Chondrocyte (in vitro differentiated cells): ENCODE measurements at regions not wholly inside any gene's neighbourhood (a gene's known extent, or its start where the extent isn't known, plus 50 kb on each side); places are given as distances from the start of the nearest gene placed in this dataset.

Experiments
- DNase-seq: peaks from one replicate; pipeline ENCODE4 v3.0.0; 2021; ENCODE audit warnings: mixed read lengths, low spot score
- H3K27ac Mint-ChIP-seq: one replicate; pipeline ENCODE4 v1.8.0; 2021; ENCODE audit warnings: mild to moderate bottlenecking, moderate library complexity, mixed read lengths; ENCODE audit not compliant: unreplicated experiment
- H3K27me3 Mint-ChIP-seq: 2 replicates; pipeline ENCODE4 v1.8.0; 2021; ENCODE audit warnings: low read depth, mixed read lengths
- H3K36me3 Mint-ChIP-seq: 2 replicates; pipeline ENCODE4 v1.8.0; 2021; ENCODE audit warnings: low read depth, mixed read lengths
- H3K4me1 Mint-ChIP-seq: 2 replicates; pipeline ENCODE4 v1.8.0; 2021; ENCODE audit warnings: low read depth, mild to moderate bottlenecking, mixed read lengths
- H3K4me3 Mint-ChIP-seq: one replicate; pipeline ENCODE4 v1.8.0; 2021; ENCODE audit warnings: mild to moderate bottlenecking, moderate library complexity, mixed read lengths; ENCODE audit not compliant: unreplicated experiment
- H3K9me3 Mint-ChIP-seq: 2 replicates; pipeline ENCODE4 v1.8.0; 2021; ENCODE audit warnings: low read depth, mixed read lengths
- TF ChIP-seq, protein P1 (sequence below): fragments of 200-600 bp; sonication (generic); IDR thresholded peaks from 2 replicates; pipeline ENCODE4 v1.5.0; 2021; ENCODE audit warnings: antibody characterized with exemption, mild to moderate bottlenecking, moderate library complexity

DNA sequence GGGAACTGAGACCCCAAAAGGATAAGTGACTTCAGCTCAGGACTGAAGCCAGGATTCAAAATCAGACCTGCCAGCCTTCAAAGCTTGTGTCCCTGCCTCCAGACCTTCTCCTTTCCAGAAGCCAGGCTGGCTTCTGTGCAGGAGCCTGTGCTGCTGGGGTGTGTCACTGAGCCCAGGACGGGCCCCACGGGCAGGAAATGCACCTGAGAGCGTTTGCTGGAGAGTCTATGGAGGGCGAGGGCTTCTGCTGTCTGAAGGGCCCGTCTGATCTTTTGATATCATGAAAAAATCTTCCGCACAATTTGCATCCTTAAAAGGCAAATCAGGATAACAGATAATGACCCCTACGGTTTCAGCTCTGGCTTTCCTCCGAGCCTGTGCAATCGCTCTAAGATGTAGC lies 125.4 kb downstream of the FAM43A start:
- Mint-ChIP-seq H3K36me3 (no peaks in the 10 kb centered on the region), H3K27me3 (peaks cover 8% of the 10 kb centered on the region), H3K4me3 (no peak overlapping the region), H3K9me3 (no peaks in the 10 kb centered on the region), H3K4me1 (no peaks in the 10 kb centered on the region), H3K27ac (no peak overlapping the region)
- TF ChIP-seq, protein P1, sequence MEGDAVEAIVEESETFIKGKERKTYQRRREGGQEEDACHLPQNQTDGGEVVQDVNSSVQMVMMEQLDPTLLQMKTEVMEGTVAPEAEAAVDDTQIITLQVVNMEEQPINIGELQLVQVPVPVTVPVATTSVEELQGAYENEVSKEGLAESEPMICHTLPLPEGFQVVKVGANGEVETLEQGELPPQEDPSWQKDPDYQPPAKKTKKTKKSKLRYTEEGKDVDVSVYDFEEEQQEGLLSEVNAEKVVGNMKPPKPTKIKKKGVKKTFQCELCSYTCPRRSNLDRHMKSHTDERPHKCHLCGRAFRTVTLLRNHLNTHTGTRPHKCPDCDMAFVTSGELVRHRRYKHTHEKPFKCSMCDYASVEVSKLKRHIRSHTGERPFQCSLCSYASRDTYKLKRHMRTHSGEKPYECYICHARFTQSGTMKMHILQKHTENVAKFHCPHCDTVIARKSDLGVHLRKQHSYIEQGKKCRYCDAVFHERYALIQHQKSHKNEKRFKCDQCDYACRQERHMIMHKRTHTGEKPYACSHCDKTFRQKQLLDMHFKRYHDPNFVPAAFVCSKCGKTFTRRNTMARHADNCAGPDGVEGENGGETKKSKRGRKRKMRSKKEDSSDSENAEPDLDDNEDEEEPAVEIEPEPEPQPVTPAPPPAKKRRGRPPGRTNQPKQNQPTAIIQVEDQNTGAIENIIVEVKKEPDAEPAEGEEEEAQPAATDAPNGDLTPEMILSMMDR = no peak
- DNase-seq = no peak

DNA sequence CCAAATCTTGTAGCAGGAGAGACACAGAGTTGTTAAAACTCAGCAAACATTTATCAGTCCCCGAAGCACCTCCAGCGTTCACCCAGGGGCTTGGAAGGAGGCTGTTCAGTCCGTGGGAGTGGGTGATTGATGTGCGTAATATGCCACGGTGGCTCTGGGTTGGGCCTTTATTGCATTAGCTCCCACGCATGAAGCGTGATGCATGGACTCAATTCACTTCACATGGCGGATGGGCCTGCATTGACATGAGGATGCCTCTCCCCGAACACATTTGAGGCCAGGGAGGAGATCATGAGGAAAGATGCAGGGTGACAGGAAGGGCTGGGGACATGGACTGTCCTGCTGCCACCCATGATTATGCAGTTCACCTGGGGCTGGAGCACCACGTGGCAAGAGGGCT lies 126.5 kb downstream of the FAM43A start:
- DNase-seq = no peak
- TF ChIP-seq, protein P1 = no peak
- H3K4me3 Mint-ChIP-seq = no peak overlapping the region
- no peaks in the 10 kb centered on the region for H3K36me3 Mint-ChIP-seq
- peaks cover 8% of the 10 kb centered on the region for H3K27me3 Mint-ChIP-seq
- H3K27ac Mint-ChIP-seq = peak overlapping the region; percentile 10
- no peaks in the 10 kb centered on the region for H3K4me1 Mint-ChIP-seq
- H3K9me3 Mint-ChIP-seq = no peaks in the 10 kb centered on the region

DNA sequence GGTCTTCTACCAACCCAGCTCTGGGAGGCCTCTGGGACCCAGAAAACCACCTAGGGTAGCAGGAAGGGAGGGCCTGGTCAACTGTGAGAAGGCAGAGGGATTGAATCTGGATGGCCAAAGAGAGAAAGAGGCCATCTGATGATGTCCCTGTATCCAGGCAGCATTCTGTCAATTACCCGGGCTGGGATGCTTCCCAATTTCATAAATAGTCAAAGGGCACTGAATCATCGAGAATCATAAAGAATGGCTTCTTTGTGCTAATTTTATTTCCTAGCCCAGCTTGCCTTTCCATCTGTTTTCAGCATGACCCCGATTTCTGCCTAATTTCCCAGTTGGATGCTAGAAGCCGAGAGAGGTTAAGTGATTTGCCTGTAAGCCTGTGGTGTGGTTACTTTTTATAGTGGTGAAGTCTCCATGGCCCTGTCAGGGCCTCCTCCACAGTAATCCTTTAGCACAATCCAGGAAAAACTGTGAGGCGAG lies 129.2 kb downstream of the FAM43A start:
- Mint-ChIP-seq H3K36me3 (no peaks in the 10 kb centered on the region), H3K27me3 (peaks cover 14% of the 10 kb centered on the region), H3K9me3 (no peaks in the 10 kb centered on the region), H3K27ac (no peak overlapping the region), H3K4me1 (no peaks in the 10 kb centered on the region), H3K4me3 (no peak overlapping the region)
- TF ChIP-seq, protein P1 = no peak
- no peak for DNase-seq

DNA sequence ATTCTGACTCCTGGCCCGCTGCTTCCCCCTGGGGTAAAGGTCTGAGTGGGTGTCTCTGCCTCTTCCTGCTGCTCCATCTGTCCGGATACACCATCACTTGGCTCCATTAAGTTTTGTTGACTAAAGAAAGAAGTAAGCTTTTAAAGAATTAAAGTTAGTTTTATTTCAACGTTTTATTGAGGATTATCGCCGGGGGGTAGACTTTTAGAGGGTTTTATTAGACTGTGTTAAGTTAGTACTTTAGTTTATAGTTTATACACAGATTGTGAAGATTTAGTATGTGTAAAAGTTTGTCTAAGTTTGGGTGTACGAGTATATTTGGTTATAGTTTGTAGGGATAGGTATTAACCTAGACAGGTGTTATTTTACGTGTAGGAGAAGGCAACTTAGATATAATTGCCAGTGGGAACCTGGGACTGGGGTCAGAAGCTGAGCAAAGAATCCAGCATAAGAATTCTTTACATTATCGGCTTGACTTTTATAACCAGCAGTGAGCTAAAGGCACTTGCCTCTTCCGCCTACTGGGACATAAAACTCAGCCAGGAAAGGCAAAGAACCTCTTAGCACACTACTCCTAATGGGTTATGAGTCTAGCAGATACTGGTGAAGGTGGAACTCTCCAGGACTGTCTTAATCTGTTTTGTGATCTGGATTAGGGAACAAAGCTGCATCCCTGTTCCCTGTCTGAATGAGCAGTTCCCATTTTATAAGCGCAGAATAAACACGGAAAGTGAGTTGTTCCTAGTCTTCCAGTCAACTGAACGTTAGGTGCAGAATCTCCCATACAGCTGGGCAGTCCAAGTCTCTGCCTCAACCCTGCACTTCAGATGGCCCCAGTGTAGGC lies 131.3 kb downstream of the FAM43A start:
- Mint-ChIP-seq H3K9me3 (no peaks in the 10 kb centered on the region), H3K4me1 (no peaks in the 10 kb centered on the region), H3K27me3 (peaks cover 16% of the 10 kb centered on the region), H3K36me3 (no peaks in the 10 kb centered on the region), H3K27ac (no peak overlapping the region), H3K4me3 (no peak overlapping the region)
- no peak for DNase-seq
- TF ChIP-seq, protein P1 = no peak

DNA sequence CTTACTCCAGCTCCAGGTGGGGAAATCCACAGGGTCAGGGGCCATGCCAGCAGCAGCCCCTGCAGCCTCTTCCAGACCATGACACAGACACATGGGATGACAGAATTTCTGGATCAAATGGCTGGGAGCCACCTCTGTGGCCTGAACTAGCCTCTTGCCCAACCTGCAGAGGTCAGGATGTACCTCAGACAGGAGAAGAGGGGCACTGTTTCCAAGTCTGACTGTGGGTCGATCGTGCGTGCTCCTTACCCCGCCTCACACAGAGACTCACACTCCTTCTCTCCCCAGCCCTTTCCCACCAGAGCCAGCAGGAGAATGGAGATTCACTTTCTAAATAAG lies 131.9 kb downstream of the FAM43A start:
- peaks cover 16% of the 10 kb centered on the region for H3K27me3 Mint-ChIP-seq
- no peaks in the 10 kb centered on the region for H3K4me1 Mint-ChIP-seq
- TF ChIP-seq, protein P1 = no peak
- no peak overlapping the region for H3K4me3 Mint-ChIP-seq
- H3K27ac Mint-ChIP-seq = no peak overlapping the region
- H3K9me3 Mint-ChIP-seq = no peaks in the 10 kb centered on the region
- no peaks in the 10 kb centered on the region for H3K36me3 Mint-ChIP-seq
- no peak for DNase-seq
